GM13976 (cell line): ENCODE measurements at regions not wholly inside any gene's neighbourhood (a gene's known extent, or its start where the extent isn't known, plus 50 kb on each side); places are given as distances from the start of the nearest gene placed in this dataset.

ENCODE experiments used
- DNase-seq: peaks from one replicate; pipeline ENCODE4 v3.0.0; 2012; ENCODE audit warnings: low spot score
- CTCF ChIP-seq: IDR thresholded peaks from 2 replicates; pipeline ENCODE4 v1.5.1; 2012; ENCODE audit warnings: borderline replicate concordance, mild to moderate bottlenecking; ENCODE audit not compliant: insufficient read depth; ENCODE audit errors: extremely low read depth, missing control alignments, control extremely low read depth
- in situ Hi-C: fragments of 300-500 bp; cut with MboI; formaldehyde crosslinking; loops from one replicate; pipeline ENCODE4 v1.12.0; 2022; ENCODE audit warnings: low sequenced_read_pairs, mixed read lengths, inconsistent platforms; ENCODE audit not compliant: unreplicated experiment

DNA sequence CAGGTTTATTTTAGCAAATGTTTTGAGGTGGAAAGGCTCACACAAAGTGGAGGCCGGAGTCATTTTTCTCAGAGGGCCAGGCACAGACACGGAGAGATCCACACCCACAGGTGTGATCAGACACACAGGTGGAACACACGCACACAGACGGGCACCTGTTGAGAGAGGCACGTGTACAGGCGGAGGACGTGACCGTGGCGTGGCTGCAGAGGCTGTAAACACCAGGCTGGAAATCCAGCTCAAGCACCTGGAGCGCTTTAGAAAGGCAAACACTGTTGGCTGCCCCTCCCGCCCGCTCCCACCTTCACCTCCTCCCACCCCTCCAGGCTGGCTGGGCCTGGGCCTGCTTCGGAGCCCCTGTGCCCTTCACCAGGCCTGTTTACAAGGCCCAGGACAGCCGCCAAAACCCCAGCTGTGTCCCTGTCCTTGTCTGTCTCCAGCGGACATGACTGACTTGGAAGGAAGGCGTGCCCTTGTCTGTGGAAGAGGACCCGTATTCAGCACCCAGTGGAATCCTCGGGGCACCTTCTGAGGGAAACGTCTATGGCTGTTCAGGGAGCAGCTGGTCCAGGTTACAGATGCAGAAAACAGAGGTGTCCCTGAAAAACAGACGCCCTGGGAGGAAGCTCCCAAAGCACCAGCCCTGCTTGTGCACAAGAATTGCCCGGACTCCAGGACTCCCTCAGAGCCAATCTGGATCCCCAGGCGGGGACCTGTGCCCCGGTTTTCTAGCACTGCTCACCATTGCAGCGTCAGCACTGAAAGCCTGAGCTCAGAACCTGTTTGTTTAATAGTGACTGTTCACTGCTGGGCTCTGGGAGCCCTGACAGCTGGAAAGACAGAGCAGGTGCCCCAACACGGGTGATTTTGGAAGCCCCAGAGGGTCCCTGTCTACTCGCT, 134.3 kb upstream of the HAAO start:
- no peak for TF ChIP-seq CTCF
- DNase-seq, result no peak
- in situ Hi-C loops, result no loop called here

DNA sequence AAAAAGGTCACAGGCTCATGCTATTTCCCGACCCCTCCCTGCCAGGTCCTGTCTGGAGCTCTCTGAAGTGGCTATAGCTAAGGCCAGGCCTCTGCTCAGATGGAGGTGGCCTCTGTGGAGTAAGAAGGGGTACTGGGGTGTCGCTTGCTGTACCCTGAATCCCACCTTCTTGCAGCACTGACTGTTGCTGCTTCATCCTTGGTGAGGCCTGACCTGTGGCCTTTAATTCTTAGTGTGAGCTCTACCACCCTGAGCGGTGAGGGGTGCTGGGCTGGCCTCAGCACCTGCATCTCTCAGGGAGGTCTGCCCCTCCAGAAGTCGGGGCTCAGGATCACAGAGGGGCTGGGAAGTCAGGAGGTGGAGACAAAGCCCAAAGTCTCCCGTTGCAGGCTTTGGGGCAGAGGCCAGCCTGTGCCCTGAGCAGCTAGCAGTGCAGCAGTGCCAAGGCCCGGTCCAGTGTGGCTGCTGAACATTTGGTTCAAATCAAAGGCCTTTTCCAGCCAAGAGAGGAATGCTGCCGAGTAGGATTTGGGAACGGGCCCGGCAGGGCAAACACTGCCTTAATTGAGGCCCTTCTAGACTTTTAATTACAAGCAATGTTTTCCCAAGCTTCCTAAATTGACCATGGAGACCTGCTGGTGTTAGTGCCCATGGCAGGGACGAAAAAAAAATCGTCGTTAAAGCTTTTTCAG, 133.5 kb upstream of the HAAO start:
- no peak for TF ChIP-seq CTCF
- in situ Hi-C loops, result no loop called here
- DNase-seq, result no peak

- TF ChIP-seq CTCF, result no peak
- DNase-seq, result no peak
- in situ Hi-C loops, result no loop called here
Measured at GRCh38 chr2:42924418-42924886, 132.1 kb upstream of the HAAO start.

GRCh38 chr2:42923580-42924417, 131.4 kb upstream of the HAAO start:
- in situ Hi-C loops, result no loop called here
- no peak for DNase-seq
- TF ChIP-seq CTCF, result no peak

DNA sequence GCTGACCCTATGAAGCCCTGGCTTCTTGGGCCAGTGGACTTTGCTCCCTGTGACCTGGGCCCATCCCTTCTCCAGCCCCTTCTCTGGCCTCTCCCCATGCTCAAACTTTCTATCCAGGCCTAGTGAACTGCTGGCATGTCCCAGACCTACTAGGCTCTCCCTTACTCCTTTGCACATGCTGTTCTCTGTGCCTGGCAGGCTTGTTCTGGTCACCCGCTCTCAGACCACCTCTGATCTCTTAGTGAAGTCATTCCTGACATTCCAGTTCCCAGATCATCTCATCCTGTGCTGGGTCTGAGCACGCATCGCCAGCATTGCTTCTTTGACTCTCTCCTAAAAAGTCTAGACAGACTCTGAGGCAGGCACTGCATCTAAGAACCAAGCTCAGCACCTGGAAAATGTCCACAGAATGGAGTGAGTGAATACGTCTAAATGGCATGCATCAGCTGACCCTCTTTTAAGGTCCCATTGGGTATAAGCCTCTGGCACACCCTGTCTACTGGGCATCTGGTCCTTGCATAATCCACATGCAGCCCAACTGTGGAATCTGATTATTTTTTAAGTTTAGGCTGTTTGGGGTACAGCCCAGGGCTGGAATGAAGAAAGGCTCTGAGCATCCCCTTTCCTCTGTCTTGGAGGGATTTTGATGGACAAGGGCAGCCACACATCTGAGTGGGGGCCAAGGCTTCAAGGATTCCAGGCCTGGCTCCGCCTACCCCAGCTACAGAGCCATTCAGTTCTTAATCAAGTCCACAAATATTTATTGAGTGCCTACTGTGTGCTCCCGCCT, 130.6 kb upstream of the HAAO start:
- in situ Hi-C loops, result no loop called here
- no peak for DNase-seq
- no peak for TF ChIP-seq CTCF
